RWPE2 (cell line): ENCODE measurements at regions not wholly inside any gene's neighbourhood (a gene's known extent, or its start where the extent isn't known, plus 50 kb on each side); places are given as distances from the start of the nearest gene placed in this dataset.
A peak's percentile ranks its signal among the peaks of the same experiment; 100 is the strongest.

ENCODE experiments used
- ATAC-seq: fragments of 200-7000 bp; cut with Tn5 transposase; 3 replicates; pipeline ENCODE4 v1.9.1; 2021; ENCODE audit warnings: low read depth
- DNase-seq: peaks from one replicate; pipeline ENCODE4 v3.0.0-alpha.2; 2020; ENCODE audit warnings: low spot score
- H3K27ac ChIP-seq: fragments of 450-650 bp; 2 replicates; pipeline ENCODE4 v1.5.1; 2017; ENCODE audit warnings: mild to moderate bottlenecking; ENCODE audit not compliant: poor library complexity, severe bottlenecking
- H3K27me3 ChIP-seq: fragments of 250-450 bp; sonication (Bioruptor Pico); 2 replicates; pipeline ENCODE4 v1.5.1; 2021; ENCODE audit warnings: mild to moderate bottlenecking, moderate library complexity; ENCODE audit not compliant: insufficient read depth, poor library complexity, severe bottlenecking
- H3K36me3 ChIP-seq: fragments of 250-450 bp; sonication (Bioruptor Pico); 2 replicates; pipeline ENCODE4 v1.5.1; 2020; ENCODE audit warnings: low read depth, mild to moderate bottlenecking, moderate library complexity
- H3K4me1 ChIP-seq: fragments of 250-450 bp; sonication (Bioruptor Pico); 2 replicates; pipeline ENCODE4 v1.5.1; 2021; ENCODE audit warnings: mild to moderate bottlenecking, moderate library complexity; ENCODE audit not compliant: insufficient read depth, poor library complexity, severe bottlenecking
- H3K4me3 ChIP-seq: fragments of 250-450 bp; sonication (Bioruptor Pico); 2 replicates; pipeline ENCODE4 v1.5.1; 2021; ENCODE audit warnings: mild to moderate bottlenecking, moderate library complexity; ENCODE audit not compliant: severe bottlenecking
- H3K9me3 ChIP-seq: fragments of 250-450 bp; sonication (Bioruptor Pico); 2 replicates; pipeline ENCODE4 v1.5.1; 2021; ENCODE audit warnings: mild to moderate bottlenecking, moderate library complexity; ENCODE audit not compliant: severe bottlenecking
- CTCF ChIP-seq: fragments of 450-650 bp; IDR thresholded peaks from one replicate; pipeline ENCODE4 v1.5.1; 2017; ENCODE audit warnings: mild to moderate bottlenecking, moderate library complexity; ENCODE audit not compliant: poor library complexity, severe bottlenecking

GRCh38 chr21:21921410-21922232 is 923.4 kb downstream of the NCAM2 start:
- no peaks in the 10 kb centered on the region for H3K36me3 ChIP-seq
- peaks cover 7% of the 10 kb centered on the region for H3K27me3 ChIP-seq
- no peak overlapping the region for H3K4me3 ChIP-seq
- no peaks in the 10 kb centered on the region for H3K9me3 ChIP-seq
- ATAC-seq (peak; percentile 64), DNase-seq (no peak)
- TF ChIP-seq CTCF: peak; percentile 85
- H3K27ac ChIP-seq: no peak overlapping the region
- H3K4me1 ChIP-seq: no peaks in the 10 kb centered on the region

GRCh38 chr21:21929226-21929625 is 931.0 kb downstream of the NCAM2 start:
- DNase-seq (no peak), ATAC-seq (no peak)
- no peaks in the 10 kb centered on the region for H3K36me3 ChIP-seq
- TF ChIP-seq CTCF: no peak
- no peaks in the 10 kb centered on the region for H3K4me1 ChIP-seq
- H3K27me3 ChIP-seq: peaks cover 8% of the 10 kb centered on the region
- no peak overlapping the region for H3K27ac ChIP-seq
- no peak overlapping the region for H3K4me3 ChIP-seq
- H3K9me3 ChIP-seq: no peaks in the 10 kb centered on the region

- no peak overlapping the region for H3K27ac ChIP-seq
- no peak for TF ChIP-seq CTCF
- H3K4me1 ChIP-seq: no peaks in the 10 kb centered on the region
- DNase-seq (no peak), ATAC-seq (no peak)
- H3K9me3 ChIP-seq: no peaks in the 10 kb centered on the region
- H3K27me3 ChIP-seq: peaks cover 8% of the 10 kb centered on the region
- H3K4me3 ChIP-seq: no peak overlapping the region
- H3K36me3 ChIP-seq: no peaks in the 10 kb centered on the region
Observed at GRCh38 chr21:21929789-21930188, 931.6 kb downstream of the NCAM2 start.

GRCh38 chr21:21952566-21952965 is 954.4 kb downstream of the NCAM2 start:
- Histone ChIP-seq H3K4me1 (no peaks in the 10 kb centered on the region), H3K27ac (no peak overlapping the region), H3K9me3 (no peaks in the 10 kb centered on the region), H3K36me3 (no peaks in the 10 kb centered on the region), H3K4me3 (no peak overlapping the region), H3K27me3 (peaks cover 2% of the 10 kb centered on the region)
- no peak for DNase-seq
- no peak for ATAC-seq
- TF ChIP-seq CTCF: no peak

- no peaks in the 10 kb centered on the region for H3K36me3 ChIP-seq
- no peaks in the 10 kb centered on the region for H3K4me1 ChIP-seq
- no peak for TF ChIP-seq CTCF
- H3K27ac ChIP-seq: no peak overlapping the region
- no peak for DNase-seq
- H3K9me3 ChIP-seq: no peaks in the 10 kb centered on the region
- ATAC-seq: no peak
- H3K27me3 ChIP-seq: peaks cover 15% of the 10 kb centered on the region
- H3K4me3 ChIP-seq: no peak overlapping the region
Observed at GRCh38 chr21:21955204-21955603, 957.0 kb downstream of the NCAM2 start.
